ENCODE measurements at regions not wholly inside any gene's neighbourhood (a gene's known extent, or its start where the extent isn't known, plus 50 kb on each side); places are given as distances from the start of the nearest gene placed in this dataset.

- DNase-seq (ENCODE audit: low read depth), result no peak
- H3K4me3 ChIP-seq (ENCODE audit: low read depth, low read length), result no peak overlapping the region
These were observed 112.7 kb upstream of the FAM9B start for GRCh38 chrX:9146657-9147056.

DNA sequence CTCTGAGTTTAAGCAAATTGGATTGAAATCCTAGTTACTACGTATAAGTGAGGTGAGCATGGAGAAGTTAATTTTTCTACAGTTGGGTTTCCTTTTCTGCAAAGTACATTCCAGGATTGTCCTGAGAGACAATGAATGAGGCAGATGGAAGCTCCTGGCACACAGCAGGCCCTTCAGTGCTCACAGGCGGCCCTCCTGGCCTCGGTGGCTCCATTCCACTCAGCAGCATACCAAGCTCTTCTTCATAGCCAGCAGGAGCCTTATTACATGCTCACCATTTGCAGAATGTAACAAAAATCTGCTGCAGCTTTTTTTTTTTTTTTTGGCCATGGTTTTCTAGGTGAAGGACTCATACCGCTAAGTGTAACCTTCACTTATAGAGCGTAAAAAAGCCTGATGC lies 113.2 kb upstream of the FAM9B start:
- DNase-seq (ENCODE audit: low read depth), result no peak
- no peak overlapping the region for H3K4me3 ChIP-seq (ENCODE audit: low read depth, low read length)

DNA sequence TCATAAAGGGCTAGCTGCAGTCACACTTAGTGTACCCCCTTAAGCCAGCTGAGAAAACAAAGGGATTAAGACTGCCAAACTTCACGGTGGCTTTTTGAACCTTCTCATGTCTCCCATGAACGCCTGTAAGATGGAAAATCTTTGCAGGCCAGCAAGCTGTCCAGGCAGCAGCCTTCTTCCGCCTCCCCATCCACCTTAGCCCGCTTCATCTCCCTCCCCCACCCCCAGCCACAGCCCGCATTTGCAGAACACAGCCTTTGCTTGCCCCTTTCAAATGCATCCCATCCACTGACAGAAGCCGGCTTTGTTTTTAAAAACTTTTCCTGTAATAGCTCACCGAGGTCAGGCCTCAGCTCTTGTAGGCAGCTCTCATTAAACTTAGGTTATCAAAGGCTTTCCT lies 113.8 kb upstream of the FAM9B start:
- no peak overlapping the region for H3K4me3 ChIP-seq (ENCODE audit: low read depth, low read length)
- no peak for DNase-seq (ENCODE audit: low read depth)

GRCh38 chrX:9148615-9149399 lies 114.9 kb upstream of the FAM9B start:
- no peak for DNase-seq (ENCODE audit: low read depth)
- H3K4me3 ChIP-seq (ENCODE audit: low read depth, low read length), result no peak overlapping the region

DNA sequence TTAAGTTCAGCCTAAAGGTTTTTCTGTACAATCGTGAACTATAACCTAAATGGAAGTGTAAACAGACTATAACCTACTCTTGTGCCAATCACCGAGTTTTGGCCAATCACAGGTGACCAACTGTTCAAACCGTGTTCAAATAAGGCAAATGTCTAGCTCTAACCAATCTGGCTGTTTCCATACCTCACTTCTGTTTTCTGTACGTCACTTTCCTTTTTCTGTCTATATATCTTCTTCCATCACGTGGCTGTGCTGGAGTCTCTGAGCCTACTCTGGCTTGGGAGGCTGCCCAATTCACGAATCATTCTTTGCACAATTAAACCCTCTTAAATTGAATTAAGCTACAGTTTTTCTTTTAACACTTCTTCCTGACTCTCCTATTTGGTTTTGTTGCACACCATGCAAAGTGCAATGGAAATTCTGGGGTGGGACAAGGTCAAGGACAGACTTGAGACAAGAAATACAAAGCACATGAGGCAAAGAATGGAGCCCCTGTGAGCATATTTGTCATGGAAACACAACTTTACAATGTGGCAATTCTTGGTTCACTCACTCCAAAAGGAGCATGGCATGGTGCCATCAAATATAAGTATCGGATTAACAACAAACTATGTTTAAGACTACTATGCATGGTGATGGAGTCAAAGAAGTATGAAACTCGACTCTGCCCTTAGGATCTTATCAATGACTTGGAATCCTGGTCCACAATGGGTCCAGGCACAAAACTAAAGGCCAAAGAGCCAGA lies 115.7 kb upstream of the FAM9B start:
- DNase-seq (ENCODE audit: low read depth), result no peak
- H3K4me3 ChIP-seq (ENCODE audit: low read depth, low read length), result no peak overlapping the region

DNA sequence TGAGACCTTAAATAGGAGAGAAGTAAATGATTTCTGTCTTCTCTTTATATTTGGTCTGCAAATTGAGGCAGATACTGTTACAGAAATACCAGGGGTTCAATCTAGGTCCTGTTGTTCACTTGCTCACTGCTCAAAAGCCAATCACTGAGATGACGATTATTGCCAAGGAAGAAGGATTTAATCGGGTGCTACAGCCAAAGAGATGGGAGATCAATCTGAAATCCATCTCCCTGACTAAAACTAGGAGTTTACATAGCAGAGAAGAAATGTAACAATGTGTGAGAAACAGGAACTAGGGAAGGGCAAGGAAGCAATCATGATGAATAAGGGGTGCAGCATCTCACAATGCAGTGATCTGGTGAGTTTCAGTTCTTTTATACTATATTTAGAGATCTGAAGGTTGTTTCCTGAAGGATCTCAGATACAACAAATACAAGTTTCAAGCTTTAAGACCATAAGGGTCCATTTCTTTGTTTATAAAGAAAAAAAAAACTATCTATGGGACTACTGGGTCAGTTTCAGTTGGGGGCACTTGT lies 117.9 kb upstream of the FAM9B start:
- DNase-seq (ENCODE audit: low read depth), result no peak
- no peak overlapping the region for H3K4me3 ChIP-seq (ENCODE audit: low read depth, low read length)

GRCh38 chrX:9153300-9153699 lies 119.4 kb upstream of the FAM9B start:
- DNase-seq (ENCODE audit: low read depth), result no peak
- H3K4me3 ChIP-seq (ENCODE audit: low read depth, low read length), result no peak overlapping the region

- DNase-seq (ENCODE audit: low read depth), result no peak
- H3K4me3 ChIP-seq (ENCODE audit: low read depth, low read length), result no peak overlapping the region
These were observed 124.7 kb upstream of the FAM9B start for GRCh38 chrX:9158611-9159010.

DNA sequence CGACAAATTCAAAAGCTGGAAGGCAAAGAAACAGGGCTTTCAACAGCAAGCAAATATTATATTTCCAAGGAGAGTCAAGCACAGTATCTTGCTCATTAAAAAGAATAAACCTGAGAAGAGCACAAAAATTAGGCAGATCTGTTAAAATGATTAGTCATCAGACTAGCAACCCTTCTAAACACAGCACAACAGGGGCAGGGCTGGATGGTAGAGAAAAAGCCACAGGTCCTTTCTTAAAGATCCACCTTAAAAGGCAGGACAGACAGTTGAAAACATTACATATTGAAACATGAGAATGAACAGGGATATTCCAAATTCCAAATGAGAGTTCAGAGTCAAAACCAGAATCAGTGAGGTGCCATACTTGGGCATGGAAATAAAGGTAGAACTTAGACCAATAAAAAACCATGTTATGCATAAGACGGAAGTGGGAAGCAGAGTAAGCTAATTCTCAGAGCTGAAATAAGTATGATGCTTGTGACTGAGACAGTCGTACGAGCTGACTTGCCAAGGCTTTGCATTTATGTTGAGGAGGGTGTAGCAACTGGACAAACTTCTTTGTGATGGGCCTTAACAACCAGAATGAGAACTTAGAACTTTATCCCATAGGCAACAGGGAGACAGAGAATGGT lies 126.9 kb upstream of the FAM9B start:
- no peak overlapping the region for H3K4me3 ChIP-seq (ENCODE audit: low read depth, low read length)
- DNase-seq (ENCODE audit: low read depth), result no peak

DNA sequence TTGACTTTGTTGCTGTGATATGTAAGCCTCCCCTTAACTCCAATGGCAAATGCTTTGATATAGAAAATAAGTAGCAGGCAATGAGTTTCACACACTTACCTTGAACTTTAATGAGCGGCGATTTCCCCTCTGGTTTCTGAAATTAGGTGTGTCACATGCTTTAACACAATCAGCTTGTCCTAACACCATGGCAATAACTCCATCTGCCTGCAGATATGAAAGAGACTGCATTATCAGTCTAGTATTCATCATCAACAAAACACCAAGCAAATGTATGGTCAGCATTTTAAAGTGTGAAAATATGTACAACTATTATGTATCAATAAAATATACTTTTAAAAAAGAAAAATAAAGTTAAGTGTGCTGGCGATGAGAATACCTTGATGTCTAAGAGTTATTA lies 128.8 kb upstream of the FAM9B start:
- no peak overlapping the region for H3K4me3 ChIP-seq (ENCODE audit: low read depth, low read length)
- no peak for DNase-seq (ENCODE audit: low read depth)

- no peak for DNase-seq (ENCODE audit: low read depth)
- no peak overlapping the region for H3K4me3 ChIP-seq (ENCODE audit: low read depth, low read length)
These were observed 129.3 kb upstream of the FAM9B start for GRCh38 chrX:9163214-9163709.

GRCh38 chrX:9164086-9164485 lies 130.2 kb upstream of the FAM9B start:
- no peak for DNase-seq (ENCODE audit: low read depth)
- no peak overlapping the region for H3K4me3 ChIP-seq (ENCODE audit: low read depth, low read length)

DNA sequence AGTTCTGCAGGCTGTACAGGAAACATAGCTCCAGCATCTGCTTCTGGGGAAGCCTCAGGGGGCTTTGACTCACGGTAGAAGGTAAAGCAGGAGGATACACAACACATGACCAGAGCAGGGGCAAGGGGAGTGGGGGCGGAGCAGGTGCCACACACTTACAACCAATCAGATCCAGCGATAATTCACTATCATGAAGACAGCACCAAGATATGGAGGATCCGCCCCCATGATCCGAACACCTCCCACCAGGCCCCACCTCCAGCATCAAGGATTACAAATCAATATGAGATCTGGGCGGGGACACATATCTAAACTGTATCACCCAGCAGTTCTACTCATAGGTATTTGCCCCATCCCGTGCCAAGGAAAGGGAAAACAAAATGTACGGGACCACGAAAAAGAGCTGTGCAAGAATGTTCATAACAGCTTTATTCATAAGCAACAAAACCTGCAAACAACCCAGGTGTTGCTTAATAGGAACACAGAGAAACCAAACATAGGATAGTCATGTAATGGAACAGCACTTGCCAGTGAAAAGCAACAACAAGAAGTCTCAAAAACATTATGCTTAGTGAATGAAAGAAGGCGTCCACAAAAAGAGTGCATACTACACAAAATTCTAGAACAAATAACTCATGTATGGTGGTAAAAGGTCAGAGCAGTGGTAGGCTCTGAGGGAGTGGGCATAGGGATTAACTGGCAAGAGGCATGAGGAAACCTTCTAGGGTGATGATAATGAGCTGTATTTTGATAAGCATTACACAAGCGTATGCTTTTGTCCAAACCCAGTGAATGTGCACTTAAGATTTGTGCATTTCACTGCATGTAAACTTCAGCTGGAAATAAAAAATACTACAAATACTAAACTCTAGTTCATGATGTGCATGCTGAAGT lies 130.9 kb upstream of the FAM9B start:
- no peak for DNase-seq (ENCODE audit: low read depth)
- no peak overlapping the region for H3K4me3 ChIP-seq (ENCODE audit: low read depth, low read length)

DNA sequence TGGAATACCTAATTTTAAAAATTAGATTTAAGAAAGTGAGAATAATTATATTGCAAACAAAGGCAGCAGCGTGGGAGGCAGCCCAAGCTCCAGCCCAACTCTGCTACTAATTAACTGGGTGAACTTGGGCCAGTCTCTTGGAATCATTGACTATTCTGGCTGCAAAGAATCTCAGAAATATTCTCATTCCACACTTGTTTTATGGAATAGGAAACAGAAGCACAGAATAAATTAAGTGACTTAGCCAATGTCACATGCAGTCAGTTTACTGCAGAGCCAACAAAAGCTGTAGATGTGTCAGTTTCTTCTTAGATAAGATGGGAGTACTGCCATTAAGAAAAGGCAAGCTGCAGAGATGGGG lies 132.6 kb upstream of the FAM9B start:
- no peak for DNase-seq (ENCODE audit: low read depth)

DNA sequence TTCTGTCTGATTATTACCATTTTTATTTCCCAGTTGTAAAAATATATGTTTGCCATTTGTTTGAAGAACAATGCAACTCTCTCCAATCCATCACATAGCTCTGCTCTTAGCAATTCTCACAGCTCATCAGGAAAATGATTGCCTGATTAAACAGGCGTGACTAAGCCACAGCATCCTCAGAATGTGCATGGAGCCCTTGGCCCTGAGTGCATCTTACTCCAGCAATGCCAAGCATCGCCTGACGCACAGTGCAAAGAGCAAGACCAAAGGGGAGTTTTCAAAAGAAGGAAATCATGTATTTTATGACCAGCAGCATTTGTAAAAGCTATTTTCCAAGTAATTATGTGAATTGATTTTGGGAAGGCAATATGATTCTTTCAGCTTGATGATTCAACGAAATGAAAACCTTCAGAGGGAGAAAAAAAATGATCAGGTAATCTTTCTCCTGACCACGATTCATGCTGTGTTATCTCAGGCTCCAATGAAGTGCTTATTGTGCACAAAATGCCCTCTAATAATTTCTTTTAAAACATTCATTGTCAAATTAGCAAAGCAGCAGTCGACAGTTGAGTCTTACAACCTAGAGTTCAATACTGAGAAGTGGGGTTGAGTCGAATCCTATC lies 138.0 kb upstream of the FAM9B start:
- no peak for DNase-seq (ENCODE audit: low read depth)
- H3K4me3 ChIP-seq (ENCODE audit: low read depth, low read length), result no peak overlapping the region

More for the DNA sequence above, 132.6 kb upstream of the FAM9B start:
- no peak overlapping the region for H3K4me3 ChIP-seq (ENCODE audit: low read depth, low read length)

- H3K4me3 ChIP-seq (ENCODE audit: low read depth, low read length), result no peak overlapping the region
- no peak for DNase-seq (ENCODE audit: low read depth)
These were observed 138.5 kb upstream of the FAM9B start for GRCh38 chrX:9172464-9172850.

DNA sequence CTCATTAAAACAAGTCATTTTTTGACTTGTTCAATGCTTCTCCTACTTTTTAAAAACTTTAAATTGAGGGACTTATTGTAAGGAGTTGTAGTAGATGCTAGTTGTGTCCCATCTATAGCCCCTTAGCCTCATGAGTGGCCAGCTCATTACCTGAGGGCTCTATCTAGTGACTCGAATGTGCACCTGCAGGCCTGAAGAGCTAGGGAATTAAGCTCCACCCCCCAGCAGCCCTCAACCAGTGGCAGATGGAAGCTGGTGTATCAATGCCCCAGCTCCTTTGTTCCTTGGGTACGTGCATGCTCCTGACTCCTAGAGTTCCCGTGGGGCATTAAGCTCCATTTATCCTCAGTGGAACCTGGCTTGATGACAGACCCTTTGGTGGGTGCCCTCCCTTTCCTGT lies 146.7 kb upstream of the FAM9B start:
- H3K4me3 ChIP-seq (ENCODE audit: low read depth, low read length), result no peak overlapping the region
- DNase-seq (ENCODE audit: low read depth), result no peak

DNA sequence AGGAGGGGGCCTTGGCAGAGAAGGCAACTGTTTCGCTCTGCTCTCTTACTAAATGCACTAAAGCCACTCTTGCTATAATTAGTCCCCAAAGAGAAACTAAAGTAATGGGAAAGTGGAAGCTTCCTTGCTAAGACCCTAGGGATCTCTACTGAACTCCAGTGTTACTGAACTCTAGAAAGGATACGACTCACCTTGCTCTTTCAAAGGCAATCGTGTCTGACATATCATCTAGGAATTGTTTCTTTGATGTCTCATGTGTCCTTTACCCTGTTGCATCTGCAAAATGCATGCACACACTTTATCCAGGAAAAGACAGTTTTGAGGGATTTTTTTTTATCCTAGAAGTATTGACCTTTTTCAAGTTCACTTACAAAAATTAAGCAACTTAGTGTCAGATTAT lies 148.1 kb upstream of the FAM9B start:
- no peak overlapping the region for H3K4me3 ChIP-seq (ENCODE audit: low read depth, low read length)
- DNase-seq (ENCODE audit: low read depth), result no peak

DNA sequence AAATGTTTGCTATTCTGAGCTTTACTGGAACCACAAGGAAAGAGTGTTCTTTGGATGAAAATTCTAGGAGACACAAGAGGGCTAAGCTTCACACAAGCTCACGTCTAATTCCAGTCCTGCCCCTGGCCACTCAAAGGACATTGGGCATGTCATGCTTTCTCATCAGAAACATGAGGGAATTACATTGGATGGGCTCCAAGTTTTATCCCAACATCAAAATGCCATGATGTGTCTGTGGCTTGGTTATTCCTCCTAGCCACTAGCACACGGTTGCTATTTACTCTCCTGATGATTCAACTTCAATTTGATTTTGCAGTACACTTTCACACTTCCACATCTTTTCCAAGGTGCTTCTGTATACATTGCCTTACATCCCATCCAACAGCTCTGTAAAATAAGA lies 149.6 kb upstream of the FAM9B start:
- H3K4me3 ChIP-seq (ENCODE audit: low read depth, low read length), result no peak overlapping the region
- no peak for DNase-seq (ENCODE audit: low read depth)

Measured in skeletal muscle cell (primary cell).